Endothelial cell of umbilical vein (primary cell): ENCODE measurements at regions not wholly inside any gene's neighbourhood (a gene's known extent, or its start where the extent isn't known, plus 50 kb on each side); places are given as distances from the start of the nearest gene placed in this dataset.

Experiments
- BruUV-seq: library from RNA; stranded (reverse); fragments of 400-500 nt; replicated peaks from 2 replicates; lab custom pipeline; 2021; lab: Mats Ljungman, UMichigan
- CTCF ChIA-PET: fragments of 300-600, 350-600 bp; sonication (Branson Sonifier 250); formaldehyde crosslinking; loops from one replicate; lab custom pipeline; 2021; ENCODE audit warnings: antibody characterized with exemption, inconsistent platforms; lab: Charles Lee
- POLR2A ChIA-PET: fragments of 300-600, 350-600 bp; sonication (Branson Sonifier 250); formaldehyde crosslinking; loops from one replicate; lab custom pipeline; 2021; ENCODE audit warnings: antibody characterized with exemption, inconsistent platforms; lab: Charles Lee
- DNase-seq: peaks from one replicate; pipeline ENCODE4 v3.0.0-alpha.2; 2011; ENCODE audit warnings: low read depth, low spot score
- FAIRE-seq: peaks from 2 replicates; lab custom pipeline; 2011; peaks lifted over from hg19 to GRCh38; lab: Jason Lieb, UNC
- H2AFZ ChIP-seq: 2 replicates; pipeline ENCODE4 v1.6.0; 2012; ENCODE audit warnings: low read depth, low read length, control low read depth, inconsistent platforms
- H3K27ac ChIP-seq: 2 replicates; pipeline ENCODE4 v1.5.1; 2011; ENCODE audit warnings: low read depth, mild to moderate bottlenecking, control low read depth, low read length, moderate library complexity; ENCODE audit not compliant: insufficient read depth
- H3K27me3 ChIP-seq, 2 experiments: 2 replicates each; pipeline versions ENCODE4 v1.6.0 to v1.6.1; 2011; ENCODE audit warnings: low read length in 2 of 2, mixed read lengths in 1 of 2; ENCODE audit not compliant: control insufficient read depth in 2 of 2, insufficient read depth in 2 of 2
- H3K36me3 ChIP-seq, 2 experiments: 2 replicates in 1 of 2; 3 replicates in 1 of 2; pipeline ENCODE4 v1.5.1; 2011; ENCODE audit warnings: low read length in 2 of 2, mild to moderate bottlenecking in 1 of 2, moderate library complexity in 1 of 2; ENCODE audit not compliant: control insufficient read depth in 2 of 2, insufficient read depth in 2 of 2; ENCODE audit errors: extremely low read depth in 1 of 2
- H3K4me1 ChIP-seq: 3 replicates; pipeline ENCODE4 v1.5.1; 2011; ENCODE audit warnings: mild to moderate bottlenecking, low read length; ENCODE audit not compliant: control insufficient read depth, insufficient read depth; ENCODE audit errors: extremely low read depth
- H3K4me2 ChIP-seq: 2 replicates; pipeline ENCODE4 v1.6.1; 2011; ENCODE audit warnings: low read length, control low read depth, mixed read lengths; ENCODE audit not compliant: insufficient read depth
- H3K4me3 ChIP-seq, 3 experiments: fragments of 200-600 bp in 1 of 3; sonication (generic), shearing (Covaris generic) in 1 of 3; replicated peaks in 1 of 3; 2 replicates each; pipeline ENCODE4 v1.5.1; 2011 to 2016; ENCODE audit warnings: control low read depth in 3 of 3, low read length in 3 of 3, mild to moderate bottlenecking in 2 of 3, inconsistent platforms in 1 of 3, low read depth in 1 of 3, moderate library complexity in 1 of 3; ENCODE audit not compliant: insufficient read depth in 1 of 3
- H3K79me2 ChIP-seq: 2 replicates; pipeline ENCODE4 v1.6.0; 2012; ENCODE audit warnings: low read length, inconsistent platforms; ENCODE audit not compliant: control insufficient read depth, insufficient read depth
- H3K9ac ChIP-seq: replicated peaks from 2 replicates; pipeline ENCODE3; 2011; ENCODE audit warnings: low read length, control low read depth; ENCODE audit not compliant: insufficient read depth; ENCODE audit errors: extremely low read depth
- H3K9me1 ChIP-seq: replicated peaks from 3 replicates; pipeline ENCODE4 v1.6.0; 2011; ENCODE audit warnings: mild to moderate bottlenecking, low read length; ENCODE audit not compliant: control insufficient read depth, insufficient read depth; ENCODE audit errors: extremely low read depth
- H3K9me3 ChIP-seq: replicated peaks from 2 replicates; pipeline ENCODE4 v1.5.1; 2012; ENCODE audit warnings: low read length, inconsistent platforms; ENCODE audit not compliant: control insufficient read depth, insufficient read depth
- H4K20me1 ChIP-seq: replicated peaks from 2 replicates; pipeline ENCODE3; 2011; ENCODE audit warnings: mild to moderate bottlenecking, low read length; ENCODE audit not compliant: control insufficient read depth, insufficient read depth; ENCODE audit errors: extremely low read depth
- CTCF ChIP-seq, 2 donors: IDR thresholded peaks; 1 replicate in 1 of 2; 2 replicates in 1 of 2; pipeline ENCODE4 v1.5.1; 2011; ENCODE audit warnings: low read length in 2 of 2, mild to moderate bottlenecking in 2 of 2, moderate library complexity in 2 of 2, control low read depth in 1 of 2, inconsistent platforms in 1 of 2, low read depth in 1 of 2; ENCODE audit not compliant: insufficient read depth in 1 of 2; ENCODE audit errors: extremely low read depth in 1 of 2
- EZH2 ChIP-seq: IDR thresholded peaks from 2 replicates; pipeline ENCODE4 v1.6.1; 2012; ENCODE audit warnings: borderline replicate concordance, low read depth, mild to moderate bottlenecking, moderate library complexity, low read length, inconsistent platforms; ENCODE audit not compliant: severe bottlenecking
- FOS ChIP-seq: IDR thresholded peaks from 2 replicates; pipeline ENCODE4 v1.6.1; 2011; ENCODE audit warnings: mild to moderate bottlenecking, low read length, moderate library complexity, borderline replicate concordance; ENCODE audit not compliant: insufficient read depth
- GATA2 ChIP-seq: IDR thresholded peaks from 2 replicates; pipeline ENCODE4 v1.7.0; 2011; ENCODE audit warnings: low read depth, mild to moderate bottlenecking, moderate library complexity, mixed read lengths, low read length; ENCODE audit not compliant: insufficient read length, insufficient read depth
- JUN ChIP-seq: IDR thresholded peaks from 2 replicates; pipeline ENCODE4 v1.6.1; 2011; ENCODE audit warnings: borderline replicate concordance, low read depth; ENCODE audit not compliant: insufficient read length, insufficient read depth
- MAX ChIP-seq: IDR thresholded peaks from 2 replicates; pipeline ENCODE4 v1.6.1; 2011; ENCODE audit not compliant: insufficient read depth, insufficient read length
- MYC ChIP-seq: IDR thresholded peaks from one replicate; pipeline ENCODE4 v1.6.1; 2011; ENCODE audit warnings: mild to moderate bottlenecking, low read depth, low read length
- POLR2A ChIP-seq: IDR thresholded peaks from 2 replicates; pipeline ENCODE4 v1.6.1; 2012; ENCODE audit warnings: low read depth, mild to moderate bottlenecking, control low read depth, low read length
- POLR2AphosphoS5 ChIP-seq: IDR thresholded peaks from 2 replicates; pipeline ENCODE4 v1.6.1; 2012; ENCODE audit warnings: low read depth, mild to moderate bottlenecking, control low read depth, low read length, moderate library complexity; ENCODE audit not compliant: insufficient read depth
- dilution Hi-C: fragments of 300-500 bp; cut with MboI; formaldehyde crosslinking; loops from one replicate; pipeline ENCODE4 v1.15.0; 2019; ENCODE audit warnings: low sequenced_read_pairs; ENCODE audit not compliant: extremely low pct_ligation_motif_present
- intact Hi-C: fragments of 100-400 bp; cut with micrococcal nuclease; formaldehyde crosslinking; loops from one replicate; pipeline ENCODE4 v1.10.0; 2022

GRCh38 chrX:17298564-17298963, 76.4 kb upstream of the NHS start:
- Histone ChIP-seq H3K9me3 (no peaks in the 10 kb centered on the region), H3K9me1 (no peaks in the 10 kb centered on the region), H4K20me1 (no peaks in the 10 kb centered on the region), H3K27me3 (no peaks in the 10 kb centered on the region), H3K27ac (no peak overlapping the region), H3K79me2 (no peaks in the 10 kb centered on the region), H2AFZ (no peak overlapping the region), H3K36me3 (no peaks in the 10 kb centered on the region), H3K4me2 (no peak overlapping the region), H3K4me1 (no peaks in the 10 kb centered on the region), H3K4me3 (no peak overlapping the region), H3K9ac (no peak overlapping the region)
- DNase-seq (no peak), FAIRE-seq (no peak)
- dilution Hi-C loops: no loop called here
- ChIA-PET CTCF (no interaction called here), POLR2A (no interaction called here)
- BruUV-seq: no TSS peak
- intact Hi-C loops: no loop called here
- TF ChIP-seq MYC: no peak
- TF ChIP-seq EZH2: no peak
- TF ChIP-seq CTCF (IDR thresholded peaks at IDR 0.05; ENCODE audit: extremely low read depth in 1 of 2, insufficient read depth in 1 of 2, low read depth in 1 of 2, low read length in 2 of 2): no peak
- no peak for TF ChIP-seq POLR2A
- no peak for TF ChIP-seq FOS
- TF ChIP-seq JUN: no peak
- no peak for TF ChIP-seq GATA2
- no peak for TF ChIP-seq POLR2AphosphoS5
- no peak for TF ChIP-seq MAX
